WTC11 (cell line): ENCODE measurements at regions not wholly inside any gene's neighbourhood (a gene's known extent, or its start where the extent isn't known, plus 50 kb on each side); places are given as distances from the start of the nearest gene placed in this dataset.

Experiments used
- ATAC-seq: fragments of 200-7000 bp; cut with Tn5 transposase; 2 replicates; pipeline ENCODE4 v1.10.0; 2021; ENCODE audit warnings: mild to moderate bottlenecking, moderate library complexity
- CTCF ChIA-PET: fragments of 300-600 bp; sonication (Branson Sonifier 250); formaldehyde crosslinking; loops from one replicate; lab custom pipeline; 2021; ENCODE audit warnings: antibody characterized with exemption; lab: Charles Lee
- POLR2A ChIA-PET: fragments of 350-600 bp; sonication (Branson Sonifier 250); formaldehyde crosslinking; loops from one replicate; lab custom pipeline; 2021; ENCODE audit warnings: antibody characterized with exemption; lab: Charles Lee
- DNase-seq: peaks from one replicate; pipeline ENCODE4 v3.0.0; 2021; ENCODE audit warnings: low spot score
- H3K27ac Mint-ChIP-seq: 2 replicates; pipeline ENCODE4 v1.8.0; 2021; ENCODE audit warnings: mixed read lengths
- H3K27me3 Mint-ChIP-seq: 2 replicates; pipeline ENCODE4 v1.8.0; 2021; ENCODE audit warnings: low read depth, mild to moderate bottlenecking, moderate library complexity, mixed read lengths
- H3K36me3 Mint-ChIP-seq: 2 replicates; pipeline ENCODE4 v1.8.0; 2021; ENCODE audit warnings: mixed read lengths
- H3K4me1 Mint-ChIP-seq: 2 replicates; pipeline ENCODE4 v1.8.0; 2022; ENCODE audit warnings: mixed read lengths
- H3K4me3 Mint-ChIP-seq: 2 replicates; pipeline ENCODE4 v1.8.0; 2021; ENCODE audit warnings: mild to moderate bottlenecking, moderate library complexity, mixed read lengths
- H3K9me3 Mint-ChIP-seq: 2 replicates; pipeline ENCODE4 v1.8.0; 2021; ENCODE audit warnings: mixed read lengths
- ATF1 ChIP-seq: sonication (generic); formaldehyde crosslinking; IDR thresholded peaks from 2 replicates; pipeline ENCODE4 v1.8.1; 2023; ENCODE audit warnings: mild to moderate bottlenecking, moderate library complexity, missing genetic modification reagents
- ELF4 ChIP-seq: sonication (generic); formaldehyde crosslinking; IDR thresholded peaks from 2 replicates; pipeline ENCODE4 v1.8.1; 2022; ENCODE audit warnings: low read depth, mild to moderate bottlenecking, moderate library complexity, missing genetic modification reagents
- ETV6 ChIP-seq: sonication (generic); formaldehyde crosslinking; IDR thresholded peaks from 2 replicates; pipeline ENCODE4 v1.8.1; 2022; ENCODE audit warnings: mild to moderate bottlenecking, missing genetic modification reagents
- FOXK1 ChIP-seq: sonication (generic); formaldehyde crosslinking; IDR thresholded peaks from 2 replicates; pipeline ENCODE4 v1.8.0; 2022; ENCODE audit warnings: mild to moderate bottlenecking, moderate library complexity, missing genetic modification reagents
- GABPB1 ChIP-seq: sonication (generic); formaldehyde crosslinking; IDR thresholded peaks from 2 replicates; pipeline ENCODE4 v1.8.1; 2023; ENCODE audit warnings: mild to moderate bottlenecking, missing genetic modification reagents
- KAT7 ChIP-seq: sonication (generic); formaldehyde crosslinking; IDR thresholded peaks from 2 replicates; pipeline ENCODE4 v1.8.1; 2023; ENCODE audit warnings: missing genetic modification reagents, mild to moderate bottlenecking, borderline replicate concordance
- NFE2L1 ChIP-seq: sonication (generic); formaldehyde crosslinking; IDR thresholded peaks from 2 replicates; pipeline ENCODE4 v1.8.1; 2023; ENCODE audit warnings: missing genetic modification reagents
- NR1H2 ChIP-seq: sonication (generic); formaldehyde crosslinking; IDR thresholded peaks from 2 replicates; pipeline ENCODE4 v1.9.0; 2021; ENCODE audit warnings: mild to moderate bottlenecking, moderate library complexity, missing genetic modification reagents
- NR3C1 ChIP-seq: sonication (generic); formaldehyde crosslinking; conservative IDR thresholded peaks from 2 replicates; pipeline ENCODE4 v1.8.1; 2023; ENCODE audit warnings: low read depth, mild to moderate bottlenecking, missing genetic modification reagents
- RORB ChIP-seq: fragments of 250-450 bp; sonication (Bioruptor Pico); IDR thresholded peaks from 2 replicates; pipeline ENCODE4 v1.9.0; 2021; ENCODE audit warnings: mild to moderate bottlenecking
- SMAD3 ChIP-seq: sonication (generic); formaldehyde crosslinking; IDR thresholded peaks from 2 replicates; pipeline ENCODE4 v1.8.0; 2022; ENCODE audit warnings: missing genetic modification reagents, mild to moderate bottlenecking, borderline replicate concordance
- SP1 ChIP-seq: sonication (generic); formaldehyde crosslinking; conservative IDR thresholded peaks from 2 replicates; pipeline ENCODE4 v1.8.1; 2022; ENCODE audit warnings: missing genetic modification reagents
- ZNF138 ChIP-seq: sonication (generic); formaldehyde crosslinking; conservative IDR thresholded peaks from 2 replicates; pipeline ENCODE4 v1.8.1; 2022; ENCODE audit warnings: mild to moderate bottlenecking, moderate library complexity, missing genetic modification reagents
- ZNF219 ChIP-seq: sonication (generic); formaldehyde crosslinking; IDR thresholded peaks from 2 replicates; pipeline ENCODE4 v1.8.0; 2023; ENCODE audit warnings: missing genetic modification reagents, mild to moderate bottlenecking, borderline replicate concordance
- ZNF416 ChIP-seq: fragments of 250-450 bp; sonication (Bioruptor Pico); IDR thresholded peaks from 2 replicates; pipeline ENCODE4 v1.9.0; 2021; ENCODE audit warnings: mild to moderate bottlenecking, inconsistent platforms
- ZNF512 ChIP-seq: sonication (generic); formaldehyde crosslinking; IDR thresholded peaks from 2 replicates; pipeline ENCODE4 v1.8.1; 2022; ENCODE audit warnings: missing genetic modification reagents, borderline replicate concordance
- TF ChIP-seq, protein P1 (sequence below): sonication (generic); formaldehyde crosslinking; IDR thresholded peaks from 2 replicates; pipeline ENCODE4 v1.8.0; 2022; ENCODE audit warnings: missing genetic modification reagents
- TF ChIP-seq, protein P2 (sequence below): sonication (generic); formaldehyde crosslinking; IDR thresholded peaks from 2 replicates; pipeline ENCODE4 v1.8.1; 2023; ENCODE audit warnings: mild to moderate bottlenecking, missing genetic modification reagents
- TF ChIP-seq, protein P3 (sequence below): sonication (generic); formaldehyde crosslinking; IDR thresholded peaks from 2 replicates; pipeline ENCODE4 v1.8.1; 2023; ENCODE audit warnings: mild to moderate bottlenecking, moderate library complexity, missing genetic modification reagents
- TF ChIP-seq, protein P4 (sequence below): fragments of 250-450 bp; sonication (Bioruptor Pico); IDR thresholded peaks from 2 replicates; pipeline ENCODE4 v1.9.0; 2021; ENCODE audit warnings: moderate library complexity, mild to moderate bottlenecking, inconsistent platforms, borderline replicate concordance
- TF ChIP-seq, protein P5 (sequence below): sonication (generic); formaldehyde crosslinking; IDR thresholded peaks from 2 replicates; pipeline ENCODE4 v1.8.1; 2023; ENCODE audit warnings: mild to moderate bottlenecking, missing genetic modification reagents, moderate library complexity

DNA sequence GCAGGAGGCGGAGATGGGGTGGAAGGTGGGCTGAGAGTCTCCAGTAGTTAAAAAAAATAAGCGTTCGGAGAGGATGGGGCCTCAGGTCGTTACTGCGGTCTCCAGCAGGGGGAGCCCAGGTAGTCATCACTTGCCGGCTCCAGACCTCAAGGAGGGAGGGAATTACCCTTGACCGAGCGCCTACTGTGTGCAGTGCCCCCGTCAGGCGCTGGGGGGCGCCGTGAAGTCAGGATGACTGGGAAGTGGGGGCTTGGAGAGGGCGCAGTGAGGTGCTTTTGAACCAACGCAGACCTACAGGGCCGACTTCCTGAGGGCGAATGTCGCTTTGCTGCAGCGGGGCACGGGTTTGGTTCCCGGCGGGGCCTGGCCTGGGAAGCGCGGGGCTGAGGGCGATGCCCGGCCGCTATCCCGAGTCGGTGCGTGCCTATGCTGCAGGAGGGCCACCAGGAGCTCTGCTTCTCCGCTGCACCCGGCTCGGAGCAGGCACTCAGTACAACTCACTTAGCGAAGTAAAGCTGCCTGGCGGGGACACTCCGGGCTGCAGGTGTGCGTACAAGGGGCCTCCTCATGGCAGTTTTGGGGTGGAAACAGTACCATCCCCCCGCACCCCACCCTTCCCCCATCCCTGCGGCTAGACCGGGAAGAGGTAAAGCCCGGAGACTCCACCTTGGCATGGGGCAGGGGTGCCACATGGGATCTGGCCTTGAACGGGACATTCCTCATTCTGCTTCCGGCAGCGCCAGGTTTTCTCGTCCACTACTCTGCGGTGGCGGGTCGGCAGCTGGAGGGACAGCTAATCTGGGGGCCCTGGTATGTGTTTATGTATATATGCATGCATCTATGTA, 79.8 kb downstream of the RHCG start (continued):
- TF ChIP-seq, protein P1, sequence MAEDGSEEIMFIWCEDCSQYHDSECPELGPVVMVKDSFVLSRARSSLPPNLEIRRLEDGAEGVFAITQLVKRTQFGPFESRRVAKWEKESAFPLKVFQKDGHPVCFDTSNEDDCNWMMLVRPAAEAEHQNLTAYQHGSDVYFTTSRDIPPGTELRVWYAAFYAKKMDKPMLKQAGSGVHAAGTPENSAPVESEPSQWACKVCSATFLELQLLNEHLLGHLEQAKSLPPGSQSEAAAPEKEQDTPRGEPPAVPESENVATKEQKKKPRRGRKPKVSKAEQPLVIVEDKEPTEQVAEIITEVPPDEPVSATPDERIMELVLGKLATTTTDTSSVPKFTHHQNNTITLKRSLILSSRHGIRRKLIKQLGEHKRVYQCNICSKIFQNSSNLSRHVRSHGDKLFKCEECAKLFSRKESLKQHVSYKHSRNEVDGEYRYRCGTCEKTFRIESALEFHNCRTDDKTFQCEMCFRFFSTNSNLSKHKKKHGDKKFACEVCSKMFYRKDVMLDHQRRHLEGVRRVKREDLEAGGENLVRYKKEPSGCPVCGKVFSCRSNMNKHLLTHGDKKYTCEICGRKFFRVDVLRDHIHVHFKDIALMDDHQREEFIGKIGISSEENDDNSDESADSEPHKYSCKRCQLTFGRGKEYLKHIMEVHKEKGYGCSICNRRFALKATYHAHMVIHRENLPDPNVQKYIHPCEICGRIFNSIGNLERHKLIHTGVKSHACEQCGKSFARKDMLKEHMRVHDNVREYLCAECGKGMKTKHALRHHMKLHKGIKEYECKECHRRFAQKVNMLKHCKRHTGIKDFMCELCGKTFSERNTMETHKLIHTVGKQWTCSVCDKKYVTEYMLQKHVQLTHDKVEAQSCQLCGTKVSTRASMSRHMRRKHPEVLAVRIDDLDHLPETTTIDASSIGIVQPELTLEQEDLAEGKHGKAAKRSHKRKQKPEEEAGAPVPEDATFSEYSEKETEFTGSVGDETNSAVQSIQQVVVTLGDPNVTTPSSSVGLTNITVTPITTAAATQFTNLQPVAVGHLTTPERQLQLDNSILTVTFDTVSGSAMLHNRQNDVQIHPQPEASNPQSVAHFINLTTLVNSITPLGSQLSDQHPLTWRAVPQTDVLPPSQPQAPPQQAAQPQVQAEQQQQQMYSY (CRISPR knock-in tag): peak; percentile 96
- peak; percentile 72; the same call in 1 of the 2 replicates for TF ChIP-seq SP1
- TF ChIP-seq ZNF416 (CRISPR knock-in tag): 0 out of 2 replicates have a peak, but pooled peaks have one; percentile 15
- TF ChIP-seq ELF4: no peak
- peak; percentile 56; the same call in 1 of the 2 replicates for TF ChIP-seq ETV6 (CRISPR knock-in tag)
- no peak for TF ChIP-seq SMAD3 (CRISPR knock-in tag)
- TF ChIP-seq, protein P2, sequence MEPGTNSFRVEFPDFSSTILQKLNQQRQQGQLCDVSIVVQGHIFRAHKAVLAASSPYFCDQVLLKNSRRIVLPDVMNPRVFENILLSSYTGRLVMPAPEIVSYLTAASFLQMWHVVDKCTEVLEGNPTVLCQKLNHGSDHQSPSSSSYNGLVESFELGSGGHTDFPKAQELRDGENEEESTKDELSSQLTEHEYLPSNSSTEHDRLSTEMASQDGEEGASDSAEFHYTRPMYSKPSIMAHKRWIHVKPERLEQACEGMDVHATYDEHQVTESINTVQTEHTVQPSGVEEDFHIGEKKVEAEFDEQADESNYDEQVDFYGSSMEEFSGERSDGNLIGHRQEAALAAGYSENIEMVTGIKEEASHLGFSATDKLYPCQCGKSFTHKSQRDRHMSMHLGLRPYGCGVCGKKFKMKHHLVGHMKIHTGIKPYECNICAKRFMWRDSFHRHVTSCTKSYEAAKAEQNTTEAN: 0 out of 2 replicates have a peak, but pooled peaks have one; percentile 33
- TF ChIP-seq ZNF219 (CRISPR knock-in tag): no peak
- TF ChIP-seq ZNF138 (CRISPR knock-in tag): 0 out of 2 replicates have a peak, but pooled peaks have one; percentile 41
- TF ChIP-seq, protein P3, sequence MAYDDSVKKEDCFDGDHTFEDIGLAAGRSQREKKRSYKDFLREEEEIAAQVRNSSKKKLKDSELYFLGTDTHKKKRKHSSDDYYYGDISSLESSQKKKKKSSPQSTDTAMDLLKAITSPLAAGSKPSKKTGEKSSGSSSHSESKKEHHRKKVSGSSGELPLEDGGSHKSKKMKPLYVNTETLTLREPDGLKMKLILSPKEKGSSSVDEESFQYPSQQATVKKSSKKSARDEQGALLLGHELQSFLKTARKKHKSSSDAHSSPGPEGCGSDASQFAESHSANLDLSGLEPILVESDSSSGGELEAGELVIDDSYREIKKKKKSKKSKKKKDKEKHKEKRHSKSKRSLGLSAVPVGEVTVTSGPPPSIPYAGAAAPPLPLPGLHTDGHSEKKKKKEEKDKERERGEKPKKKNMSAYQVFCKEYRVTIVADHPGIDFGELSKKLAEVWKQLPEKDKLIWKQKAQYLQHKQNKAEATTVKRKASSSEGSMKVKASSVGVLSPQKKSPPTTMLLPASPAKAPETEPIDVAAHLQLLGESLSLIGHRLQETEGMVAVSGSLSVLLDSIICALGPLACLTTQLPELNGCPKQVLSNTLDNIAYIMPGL (CRISPR knock-in tag): peak; percentile 74

GRCh38 chr15:89414571-89414970, 79.9 kb upstream of the POLG start:
- ChIA-PET CTCF (interaction anchor here (0.8 to 7.7 kb wide), 4 partner anchors 16 to 57 kb away, joined by 3 to 172 read pairs (median 6); no protein-coding TSS in a partner anchor), POLR2A (no interaction called here)
- no peaks in the 10 kb centered on the region for H3K9me3 Mint-ChIP-seq
- TF ChIP-seq RORB (CRISPR knock-in tag) (no peak), NR1H2 (CRISPR knock-in tag) (no peak), NFE2L1 (no peak), KAT7 (no peak), GABPB1 (CRISPR knock-in tag) (no peak), ZNF512 (CRISPR knock-in tag) (no peak), ATF1 (CRISPR knock-in tag) (no peak), NR3C1 (no peak), FOXK1 (CRISPR knock-in tag) (no peak)
- TF ChIP-seq, protein P4, sequence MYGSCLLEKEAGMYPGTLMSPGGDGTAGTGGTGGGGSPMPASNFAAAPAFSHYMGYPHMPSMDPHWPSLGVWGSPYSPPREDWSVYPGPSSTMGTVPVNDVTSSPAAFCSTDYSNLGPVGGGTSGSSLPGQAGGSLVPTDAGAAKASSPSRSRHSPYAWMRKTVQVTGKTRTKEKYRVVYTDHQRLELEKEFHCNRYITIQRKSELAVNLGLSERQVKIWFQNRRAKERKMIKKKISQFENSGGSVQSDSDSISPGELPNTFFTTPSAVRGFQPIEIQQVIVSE (CRISPR knock-in tag): no peak
- TF ChIP-seq, protein P3 (CRISPR knock-in tag): no peak
- TF ChIP-seq, protein P5, sequence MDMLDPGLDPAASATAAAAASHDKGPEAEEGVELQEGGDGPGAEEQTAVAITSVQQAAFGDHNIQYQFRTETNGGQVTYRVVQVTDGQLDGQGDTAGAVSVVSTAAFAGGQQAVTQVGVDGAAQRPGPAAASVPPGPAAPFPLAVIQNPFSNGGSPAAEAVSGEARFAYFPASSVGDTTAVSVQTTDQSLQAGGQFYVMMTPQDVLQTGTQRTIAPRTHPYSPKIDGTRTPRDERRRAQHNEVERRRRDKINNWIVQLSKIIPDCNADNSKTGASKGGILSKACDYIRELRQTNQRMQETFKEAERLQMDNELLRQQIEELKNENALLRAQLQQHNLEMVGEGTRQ (CRISPR knock-in tag): no peak
- no peak overlapping the region for H3K27ac Mint-ChIP-seq
- no peak for DNase-seq
- H3K4me3 Mint-ChIP-seq: no peak overlapping the region
- H3K36me3 Mint-ChIP-seq: no peaks in the 10 kb centered on the region
- ATAC-seq: no peak
- peaks cover 38% of the 10 kb centered on the region for H3K4me1 Mint-ChIP-seq
- H3K27me3 Mint-ChIP-seq: peaks cover 99% of the 10 kb centered on the region
